ENCODE measurements at regions not wholly inside any gene's neighbourhood (a gene's known extent, or its start where the extent isn't known, plus 50 kb on each side); places are given as distances from the start of the nearest gene placed in this dataset.

- no peak for DNase-seq
- Histone ChIP-seq H2AFZ (ENCODE audit: low read length) (no peak overlapping the region), H3K27me3 (ENCODE audit: low read length) (no peaks in the 10 kb centered on the region), H4K20me1 (ENCODE audit: low read length) (no peaks in the 10 kb centered on the region), H3K79me2 (ENCODE audit: low read length) (no peaks in the 10 kb centered on the region), H3F3A (ENCODE audit: low read length, unreplicated experiment) (no peaks in the 10 kb centered on the region), H3K9ac (ENCODE audit: low read length) (no peak overlapping the region), H3K9me2 (replicated peaks; ENCODE audit: low read length) (no peaks in the 10 kb centered on the region), H3K27ac (ENCODE audit: low read length) (no peak overlapping the region), H3K36me3 (ENCODE audit: low read depth, low read length) (no peaks in the 10 kb centered on the region), H3K4me1 (ENCODE audit: insufficient read depth, low read length) (no peaks in the 10 kb centered on the region), H3K4me3 (ENCODE audit: low read length) (no peak overlapping the region), H3K4me2 (ENCODE audit: low read length) (no peak overlapping the region), H3K9me3 (ENCODE audit: low read length) (no peaks in the 10 kb centered on the region)
- ATAC-seq: no peak
- TF ChIP-seq CTCF (conservative IDR thresholded peaks at IDR 0.05; ENCODE audit: low read depth, low read length) (no peak), EZH2 (IDR thresholded peaks at IDR 0.05; ENCODE audit: low read length, unreplicated experiment) (no peak), EZH2phosphoT487 (IDR thresholded peaks at IDR 0.05; ENCODE audit: borderline replicate concordance, low read length) (no peak)
- ChIA-PET CTCF (no interaction called here), POLR2A (ENCODE audit: unreplicated experiment) (no interaction called here)
- no TSS peak for BruUV-seq (replicated peaks)
- intact Hi-C loops (cut with micrococcal nuclease): no loop called here
Measured at GRCh38 chr6:145258122-145258521, 477.2 kb downstream of the EPM2A start.

- Histone ChIP-seq H3K9me2 (replicated peaks; ENCODE audit: low read length) (no peaks in the 10 kb centered on the region), H3K4me1 (ENCODE audit: insufficient read depth, low read length) (no peaks in the 10 kb centered on the region), H3K27ac (ENCODE audit: low read length) (no peak overlapping the region), H2AFZ (ENCODE audit: low read length) (no peak overlapping the region), H3K36me3 (ENCODE audit: low read depth, low read length) (no peaks in the 10 kb centered on the region), H3K79me2 (ENCODE audit: low read length) (no peaks in the 10 kb centered on the region), H3K9ac (ENCODE audit: low read length) (no peak overlapping the region), H3K4me3 (ENCODE audit: low read length) (no peak overlapping the region), H4K20me1 (ENCODE audit: low read length) (no peaks in the 10 kb centered on the region), H3K27me3 (ENCODE audit: low read length) (no peaks in the 10 kb centered on the region), H3K9me3 (ENCODE audit: low read length) (no peaks in the 10 kb centered on the region), H3K4me2 (ENCODE audit: low read length) (no peak overlapping the region), H3F3A (ENCODE audit: low read length, unreplicated experiment) (no peaks in the 10 kb centered on the region)
- DNase-seq (no peak), ATAC-seq (no peak)
- no peak for TF ChIP-seq EZH2phosphoT487 (IDR thresholded peaks at IDR 0.05; ENCODE audit: borderline replicate concordance, low read length)
- TF ChIP-seq EZH2 (IDR thresholded peaks at IDR 0.05; ENCODE audit: low read length, unreplicated experiment): no peak
- no peak for TF ChIP-seq CTCF (conservative IDR thresholded peaks at IDR 0.05; ENCODE audit: low read depth, low read length)
- intact Hi-C loops (cut with micrococcal nuclease): no loop called here
- ChIA-PET POLR2A (ENCODE audit: unreplicated experiment) (no interaction called here), CTCF (no interaction called here)
- BruUV-seq (replicated peaks): no TSS peak
Measured at GRCh38 chr6:145260484-145261175, 474.7 kb downstream of the EPM2A start.

GRCh38 chr6:145261758-145262157 lies 473.6 kb downstream of the EPM2A start:
- intact Hi-C loops (cut with micrococcal nuclease): no loop called here

More at GRCh38 chr6:145261758-145262157, 473.6 kb downstream of the EPM2A start:
- H3K9me3 ChIP-seq (ENCODE audit: low read length): no peaks in the 10 kb centered on the region
- H3K9me2 ChIP-seq (replicated peaks; ENCODE audit: low read length): no peaks in the 10 kb centered on the region
- H3K4me2 ChIP-seq (ENCODE audit: low read length): no peak overlapping the region
- no peak overlapping the region for H3K4me3 ChIP-seq (ENCODE audit: low read length)
- no peak for DNase-seq
- H3K9ac ChIP-seq (ENCODE audit: low read length): no peak overlapping the region
- TF ChIP-seq EZH2 (IDR thresholded peaks at IDR 0.05; ENCODE audit: low read length, unreplicated experiment): no peak
- no peak for TF ChIP-seq EZH2phosphoT487 (IDR thresholded peaks at IDR 0.05; ENCODE audit: borderline replicate concordance, low read length)
- TF ChIP-seq CTCF (conservative IDR thresholded peaks at IDR 0.05; ENCODE audit: low read depth, low read length): no peak
- H3K79me2 ChIP-seq (ENCODE audit: low read length): no peaks in the 10 kb centered on the region
- CTCF ChIA-PET: no interaction called here
- peaks cover 3% of the 10 kb centered on the region for H3K4me1 ChIP-seq (ENCODE audit: insufficient read depth, low read length)
- no peaks in the 10 kb centered on the region for H3F3A ChIP-seq (ENCODE audit: low read length, unreplicated experiment)
- no peaks in the 10 kb centered on the region for H4K20me1 ChIP-seq (ENCODE audit: low read length)
- H3K27ac ChIP-seq (ENCODE audit: low read length): no peak overlapping the region
- H3K27me3 ChIP-seq (ENCODE audit: low read length): no peaks in the 10 kb centered on the region
- no TSS peak for BruUV-seq (replicated peaks)
- no peak for ATAC-seq
- POLR2A ChIA-PET (ENCODE audit: unreplicated experiment): no interaction called here
- no peak overlapping the region for H2AFZ ChIP-seq (ENCODE audit: low read length)
- no peaks in the 10 kb centered on the region for H3K36me3 ChIP-seq (ENCODE audit: low read depth, low read length)

All from PC-3 (cell line).